Right kidney (tissue), 1 donor: ENCODE measurements at regions not wholly inside any gene's neighbourhood (a gene's known extent, or its start where the extent isn't known, plus 50 kb on each side); places are given as distances from the start of the nearest gene placed in this dataset.
"Not testable (repeated sequence)": the region's sequence is repeated elsewhere in the genome, so short reads cannot be mapped to it uniquely, and the experiment has no call there.

Source experiments
- DNase-seq: peaks from one replicate; pipeline ENCODE4 v3.0.0-alpha.2; 2016

DNA sequence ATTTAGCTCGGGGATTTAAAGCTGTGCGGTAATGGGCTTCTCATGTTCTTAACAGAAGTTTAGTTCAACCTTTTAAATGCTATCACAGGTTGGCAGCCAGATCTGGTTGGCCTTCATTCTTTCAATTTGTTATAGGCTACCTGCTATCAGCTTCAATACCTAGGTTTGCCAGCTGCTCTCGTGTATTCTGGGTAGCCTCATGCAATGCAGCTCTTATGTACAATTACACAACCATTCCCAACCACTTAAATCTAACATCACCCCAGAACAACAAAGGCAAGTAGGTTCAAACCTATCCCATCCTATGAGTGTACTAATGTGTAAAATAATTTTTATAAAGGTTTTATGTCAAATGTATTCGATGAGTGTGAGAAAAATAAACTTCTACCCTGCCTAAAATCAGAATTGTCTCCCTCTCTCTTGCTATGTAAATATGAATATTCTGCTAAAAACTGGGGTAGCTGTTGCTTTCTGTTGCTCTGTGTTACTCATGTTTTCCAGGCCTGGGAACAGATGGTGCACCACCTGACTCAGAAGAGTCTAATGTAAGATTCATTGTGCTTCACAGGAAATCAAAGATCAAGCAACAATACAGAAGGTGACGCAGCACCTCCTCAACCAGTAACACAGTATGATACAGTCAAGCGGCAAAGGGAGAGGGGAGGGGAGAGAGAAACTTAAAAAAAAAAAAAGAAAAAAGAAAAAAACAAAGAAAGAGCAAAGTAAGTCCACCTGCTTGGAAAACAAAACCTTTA, 188.6 kb downstream of the ETV1 start:
- DNase-seq: no peak

DNA sequence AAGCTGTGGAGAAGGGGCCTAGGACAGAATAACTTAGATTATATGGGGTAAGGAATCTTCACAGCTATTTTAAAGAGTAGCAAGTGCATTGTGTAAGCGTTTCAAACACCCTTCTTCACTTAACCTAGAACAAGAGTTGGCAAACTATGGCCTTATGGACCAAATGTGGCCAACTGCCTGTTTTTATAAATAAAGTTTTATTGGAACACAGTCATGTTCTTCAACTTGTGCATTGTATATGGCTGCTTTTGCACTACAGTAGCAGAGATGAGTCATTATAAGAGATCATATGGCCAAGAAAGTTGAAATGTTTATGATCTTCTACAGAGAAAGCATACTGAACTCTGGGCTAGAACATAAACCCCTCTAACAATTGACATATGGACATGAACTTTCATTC, 187.8 kb downstream of the ETV1 start:
- no peak for DNase-seq

- no peak for DNase-seq
Measured at GRCh38 chr7:13802651-13803050, 186.8 kb downstream of the ETV1 start.

- no peak for DNase-seq
Measured at GRCh38 chr7:13803134-13803533, 186.3 kb downstream of the ETV1 start.

DNA sequence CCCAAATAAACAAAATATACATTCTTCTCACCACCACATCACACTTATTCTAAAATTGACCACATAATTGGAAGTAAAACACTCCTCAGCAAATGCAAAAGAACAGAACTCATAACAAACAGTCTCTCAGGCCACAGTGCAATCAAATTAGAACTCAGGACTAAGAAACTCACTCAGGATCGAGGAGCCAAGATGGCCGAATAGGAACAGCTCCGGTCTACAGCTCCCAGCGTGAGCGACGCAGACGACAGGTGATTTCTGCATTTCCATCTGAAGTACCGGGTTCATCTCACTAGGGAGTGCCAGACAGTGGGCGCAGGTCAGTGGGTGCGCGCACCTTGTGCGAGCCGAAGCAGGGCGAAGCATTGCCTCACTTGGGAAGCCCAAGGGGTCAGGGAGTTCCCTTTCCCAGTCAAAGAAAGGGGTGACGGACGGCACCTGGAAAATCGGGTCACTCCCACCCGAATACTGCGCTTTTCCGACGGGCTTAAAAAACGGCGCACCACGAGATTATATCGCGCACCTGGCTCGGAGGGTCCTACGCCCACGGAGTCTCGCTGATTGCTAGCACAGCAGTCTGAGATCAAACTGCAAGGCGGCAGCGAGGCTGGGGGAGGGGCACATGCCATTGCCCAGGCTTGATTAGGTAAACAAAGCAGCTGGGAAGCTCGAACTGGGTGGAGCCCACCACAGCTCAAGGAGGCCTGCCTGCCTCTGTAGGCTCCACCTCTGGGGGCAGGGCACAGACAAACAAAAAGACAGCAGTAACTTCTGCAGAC, 183.2 kb downstream of the ETV1 start:
- DNase-seq: not testable (repeated sequence)

DNA sequence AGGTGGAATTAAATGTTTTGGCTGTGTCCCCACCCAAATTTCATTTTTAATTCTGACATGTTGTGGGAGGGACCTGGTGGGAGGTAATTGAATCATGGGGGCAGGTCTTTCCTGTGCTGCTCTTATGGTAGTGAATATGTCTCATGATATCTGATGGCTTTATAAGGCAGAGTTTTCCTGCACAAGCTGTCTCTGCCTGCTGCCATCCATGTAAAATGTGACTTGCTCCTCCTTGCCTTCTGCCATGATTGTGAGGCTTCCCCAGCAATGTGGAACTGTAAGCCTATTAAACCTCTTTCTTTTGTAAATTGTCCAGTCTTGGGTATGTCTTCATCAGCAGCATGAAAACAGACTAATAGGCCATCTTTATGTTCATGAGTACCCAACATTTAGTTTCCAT, 172.2 kb downstream of the ETV1 start:
- DNase-seq: not testable (repeated sequence)

- DNase-seq: no peak
Measured at GRCh38 chr7:13821152-13821787, 168.2 kb downstream of the ETV1 start.

- no peak for DNase-seq
Measured at GRCh38 chr7:13822678-13823077, 166.8 kb downstream of the ETV1 start.

- DNase-seq: no peak
Measured at GRCh38 chr7:13826752-13827151, 162.7 kb downstream of the ETV1 start.

- no peak for DNase-seq
Measured at GRCh38 chr7:13827716-13828115, 161.8 kb downstream of the ETV1 start.

GRCh38 chr7:13829231-13829630, 160.2 kb downstream of the ETV1 start:
- DNase-seq: no peak

DNA sequence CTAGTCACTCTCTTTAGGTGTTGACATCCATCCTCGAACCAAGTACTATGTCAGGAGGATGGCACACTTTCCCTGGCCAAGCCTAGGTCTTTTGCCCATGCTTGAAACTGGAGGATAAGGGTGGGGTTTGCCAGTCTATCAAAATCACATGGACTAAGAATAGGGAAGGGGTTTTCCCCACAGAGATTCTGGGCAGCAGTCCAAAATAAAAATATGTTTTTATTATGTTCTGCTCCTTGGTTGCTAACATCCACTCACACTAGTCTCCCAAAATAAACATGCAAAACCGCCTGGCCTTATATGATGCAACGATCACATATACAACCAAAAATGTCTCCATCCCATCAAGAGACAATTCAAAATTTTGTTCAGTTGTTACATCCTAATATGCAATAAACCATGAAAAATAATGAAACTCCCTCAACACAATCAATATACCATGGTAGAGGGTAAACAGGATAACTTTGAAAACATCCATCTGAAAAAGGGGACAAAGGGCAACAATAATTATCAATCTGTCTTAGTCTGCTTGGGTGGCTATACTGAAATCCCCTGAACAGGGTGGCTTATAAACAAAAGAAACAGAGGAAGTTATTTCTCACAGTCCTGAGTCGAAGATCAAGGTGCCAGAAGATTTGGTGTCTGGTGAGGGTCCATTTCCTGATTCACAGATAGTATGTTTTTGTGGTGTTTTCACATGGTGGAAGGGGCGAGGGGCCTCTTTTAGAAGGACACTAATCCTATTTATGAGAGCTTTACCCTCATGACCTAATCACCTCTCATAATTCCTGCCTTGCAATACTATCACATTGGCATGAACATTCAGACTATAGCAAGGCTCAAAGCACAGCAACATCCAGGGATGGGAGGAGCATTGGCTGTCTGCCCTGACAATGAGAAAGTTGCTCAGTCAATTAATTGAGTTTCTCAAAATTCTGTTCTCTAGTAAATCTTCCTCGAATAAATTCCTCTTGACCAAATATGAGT, 159.3 kb downstream of the ETV1 start:
- no peak for DNase-seq

GRCh38 chr7:13832346-13832745, 157.1 kb downstream of the ETV1 start:
- no peak for DNase-seq

GRCh38 chr7:13834328-13834761, 155.1 kb downstream of the ETV1 start:
- DNase-seq: no peak

GRCh38 chr7:13835442-13835841, 154.0 kb downstream of the ETV1 start:
- DNase-seq: no peak

DNA sequence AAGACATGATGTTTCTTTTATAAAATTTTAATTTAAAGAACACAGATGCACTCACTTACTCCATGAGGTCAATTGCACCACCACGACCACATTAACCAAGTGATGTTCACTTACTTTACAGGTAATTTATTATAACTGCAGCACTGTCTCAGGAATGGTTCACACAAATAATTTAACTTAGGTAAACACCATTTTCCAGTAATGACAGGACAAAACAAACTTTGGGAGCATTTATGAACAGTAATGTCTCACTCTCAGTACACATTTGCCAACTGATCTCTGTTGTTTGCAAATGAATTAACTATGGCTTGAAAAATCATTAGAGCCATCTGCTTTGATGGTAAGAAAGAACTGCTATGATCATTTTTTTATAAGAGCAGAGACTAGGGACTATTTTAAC, 150.4 kb downstream of the ETV1 start:
- no peak for DNase-seq
